GM18873 (cell line): ENCODE measurements at regions not wholly inside any gene's neighbourhood (a gene's known extent, or its start where the extent isn't known, plus 50 kb on each side); places are given as distances from the start of the nearest gene placed in this dataset.
"Not testable (repeated sequence)": the region's sequence is repeated elsewhere in the genome, so short reads cannot be mapped to it uniquely, and the experiment has no call there.

Experiments
- ATAC-seq: cut with Tn5 transposase; IDR thresholded peaks from one replicate; pipeline ENCODE4 v1.9.1; 2021; ENCODE audit warnings: mild to moderate bottlenecking, moderate library complexity, moderate number of reproducible peaks; ENCODE audit not compliant: unreplicated experiment, low FRiP score

DNA sequence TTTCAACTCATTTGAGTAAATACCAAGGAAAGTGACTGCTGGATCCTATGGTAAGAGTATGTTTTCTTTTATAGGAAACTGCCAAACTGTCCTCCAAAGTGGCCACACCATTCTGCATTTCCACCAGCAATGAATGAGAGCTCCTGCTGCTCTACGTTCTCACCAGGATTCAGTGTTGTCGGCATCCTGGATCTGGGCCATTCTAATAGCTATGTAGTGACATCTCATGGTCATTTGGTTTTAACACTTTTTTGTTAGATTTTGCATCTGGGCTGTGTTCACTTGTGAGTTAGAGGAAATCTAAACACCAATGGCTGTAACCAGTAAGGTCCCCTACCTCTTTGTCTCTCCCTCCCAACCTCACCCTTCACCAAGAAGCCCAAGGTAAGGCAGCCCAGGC lies 115.9 kb downstream of the ATPSCKMT start:
- ATAC-seq, result no peak

DNA sequence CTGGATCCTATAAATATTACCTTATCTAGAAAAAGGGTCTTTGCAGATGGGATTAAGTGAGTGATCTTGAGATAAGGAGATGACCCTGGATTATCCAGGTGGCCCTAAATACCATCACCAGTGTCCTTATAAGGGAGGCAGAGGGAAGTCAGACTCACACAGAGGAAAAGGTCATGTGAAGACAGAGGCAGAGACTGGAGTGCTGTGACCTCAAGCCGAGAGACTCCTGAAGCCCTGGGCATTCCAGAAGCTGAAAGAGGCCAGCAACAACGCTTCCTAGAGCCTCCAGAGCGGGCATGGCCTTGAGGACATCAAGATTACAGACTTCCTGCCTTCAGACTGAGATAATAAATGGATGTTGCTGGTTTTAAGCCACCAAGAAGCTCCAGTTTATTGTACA lies 118.8 kb downstream of the ATPSCKMT start:
- ATAC-seq, result no peak

DNA sequence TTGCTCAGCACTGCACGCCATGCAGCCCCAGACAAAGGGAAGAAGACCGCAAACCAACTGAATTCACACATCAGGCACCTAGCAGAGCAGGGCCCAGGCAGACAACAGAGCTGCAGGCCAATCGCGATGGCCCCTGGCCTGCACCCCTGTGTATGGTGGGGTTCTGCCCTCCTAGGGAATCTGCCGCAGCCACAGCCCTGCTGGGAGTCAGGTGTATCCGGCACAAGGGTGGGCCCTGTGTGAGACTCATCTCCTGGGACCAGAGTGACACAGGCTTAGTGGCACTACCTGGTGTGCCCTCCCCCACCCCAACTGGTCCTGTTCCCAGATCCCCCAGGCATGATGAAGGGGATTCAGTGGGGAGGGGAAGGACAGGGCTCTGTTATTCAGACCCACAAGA lies 122.8 kb downstream of the ATPSCKMT start:
- no peak for ATAC-seq

DNA sequence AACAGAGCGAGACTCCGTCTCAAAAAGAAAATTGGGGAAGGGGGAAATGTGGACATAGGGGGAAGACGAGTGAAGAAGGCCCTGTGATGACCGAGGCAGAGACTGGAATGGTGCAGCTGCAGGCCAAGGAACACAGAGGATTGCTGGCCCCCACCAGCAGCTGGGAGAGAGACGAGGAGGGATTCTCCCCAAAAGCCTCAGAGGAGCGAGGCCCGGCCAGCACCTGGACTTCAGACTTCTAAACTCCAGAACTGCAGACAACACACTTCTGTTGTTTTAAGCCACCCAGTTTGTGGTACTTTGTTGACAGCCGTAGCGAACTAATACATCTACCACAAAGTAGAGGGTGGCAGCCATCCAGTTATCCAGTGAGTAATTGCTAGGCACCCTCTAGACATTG lies 124.6 kb downstream of the ATPSCKMT start:
- no peak for ATAC-seq

DNA sequence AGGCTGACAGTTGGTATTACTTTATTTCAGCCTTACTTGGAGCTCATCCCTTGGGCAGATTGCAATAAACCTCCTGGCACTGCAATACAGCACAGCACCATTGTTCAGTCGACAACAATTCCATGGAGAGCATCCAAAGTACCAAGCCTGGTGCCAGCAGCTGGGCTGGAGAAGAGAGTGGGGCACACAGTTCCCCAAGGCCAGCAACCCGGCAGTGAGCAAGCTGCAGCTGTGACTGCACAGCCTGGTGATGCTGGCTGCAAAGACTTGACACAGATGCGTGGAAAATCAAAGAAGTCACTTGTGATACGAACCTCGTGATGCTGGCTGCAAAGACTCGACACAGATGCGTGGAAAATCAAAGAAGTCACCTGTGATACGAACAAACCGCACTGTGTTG lies 125.4 kb downstream of the ATPSCKMT start:
- no peak for ATAC-seq

DNA sequence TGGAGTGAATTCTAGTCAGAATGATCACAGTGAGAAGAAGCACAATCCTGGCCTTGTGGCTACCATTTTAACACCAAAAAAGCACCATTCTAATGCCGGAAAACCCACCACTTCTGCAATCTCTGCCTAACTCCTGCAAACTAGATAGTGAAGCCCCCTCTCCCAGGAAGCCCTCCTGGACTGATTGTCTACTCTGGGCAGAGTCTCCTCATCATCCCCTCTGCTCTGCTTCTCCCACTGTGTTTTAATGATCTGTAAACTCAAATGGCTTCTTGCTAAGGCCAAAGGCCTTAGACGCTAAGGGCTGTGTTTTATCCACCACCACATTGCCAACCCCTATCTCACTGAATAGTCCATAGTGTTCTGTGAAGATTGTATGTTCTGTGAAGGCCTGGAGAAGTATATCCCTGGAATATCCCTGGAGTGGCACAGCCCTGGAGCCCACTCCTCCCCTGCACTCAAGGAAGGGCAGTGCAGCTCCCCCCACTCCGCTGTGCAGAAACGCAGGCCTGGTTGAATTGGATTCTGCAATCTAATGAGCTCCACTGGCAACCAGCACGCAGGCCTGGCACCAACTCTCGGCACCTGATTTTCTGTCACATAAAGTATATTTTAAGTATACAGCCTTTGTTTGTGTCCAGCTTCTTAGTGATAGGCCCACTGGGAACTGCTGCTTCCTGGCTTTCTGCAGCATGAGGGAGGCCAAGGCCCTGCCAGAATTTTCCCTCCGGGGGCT lies 126.3 kb downstream of the ATPSCKMT start:
- no peak for ATAC-seq

DNA sequence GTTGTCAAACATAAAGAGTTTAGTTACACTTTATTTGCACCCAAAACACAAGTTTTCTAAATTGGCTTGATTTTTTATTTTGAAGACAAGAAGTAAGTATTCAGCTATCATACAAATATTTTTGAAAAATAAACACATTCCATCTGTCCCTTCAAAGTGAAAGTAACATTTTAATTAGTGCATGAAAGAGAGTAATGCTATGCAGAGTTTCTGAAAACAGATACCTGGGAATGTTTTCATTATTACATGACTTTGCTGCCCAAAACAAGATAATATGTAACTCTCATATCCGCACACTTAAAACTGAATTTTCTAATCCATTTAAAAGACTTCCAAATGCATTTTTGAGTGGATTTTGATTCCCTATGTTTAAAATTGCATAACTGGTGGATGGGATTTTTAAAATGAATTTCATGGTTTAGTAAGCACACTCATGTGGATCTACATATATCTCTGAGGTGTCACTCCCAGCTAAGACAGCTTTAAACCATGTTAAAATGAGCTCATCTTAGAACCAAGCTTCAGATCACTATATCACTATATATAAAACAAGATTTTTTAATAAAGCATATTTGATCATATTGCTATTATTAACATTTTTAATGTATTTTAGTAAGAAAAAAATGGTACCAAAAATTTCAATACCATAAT lies 127.5 kb downstream of the ATPSCKMT start:
- ATAC-seq, result no peak

DNA sequence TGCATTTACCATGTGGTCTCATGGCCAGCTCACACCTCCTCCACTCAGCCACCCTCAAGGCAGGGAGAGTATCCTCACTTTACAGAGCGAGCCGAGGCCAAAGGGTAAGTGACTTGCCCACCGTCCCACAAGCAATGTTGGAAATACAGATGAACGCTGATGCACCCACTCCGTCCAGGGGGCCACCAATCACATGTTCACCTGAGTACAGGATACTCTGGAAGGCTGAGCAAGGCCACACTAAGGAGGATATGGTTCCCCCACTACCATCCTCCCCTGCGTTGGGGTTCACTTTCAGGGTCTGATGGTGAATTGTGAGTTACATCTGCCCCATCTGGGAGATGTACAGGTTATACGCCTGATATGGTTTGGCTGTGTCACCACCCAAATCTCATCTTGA lies 128.8 kb downstream of the ATPSCKMT start:
- ATAC-seq, result no peak

DNA sequence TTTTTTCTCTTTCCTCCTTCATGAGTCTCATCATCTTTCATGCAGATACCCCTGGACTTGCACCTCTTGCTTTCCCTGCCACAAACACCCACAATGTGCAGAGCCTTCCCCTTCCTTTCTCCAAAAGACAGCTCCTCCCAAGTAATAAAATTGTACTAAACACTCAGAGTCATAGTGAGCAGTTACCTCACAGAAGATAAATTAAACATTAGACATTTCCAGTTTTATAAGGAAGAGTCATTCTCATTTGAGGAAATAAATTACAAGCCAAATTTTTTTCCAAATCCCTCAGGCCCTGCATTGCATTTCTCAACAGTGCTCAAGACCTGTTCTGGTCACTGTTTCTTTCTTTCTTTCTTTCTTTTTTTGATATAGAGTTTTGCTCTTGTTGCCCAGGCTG lies 131.5 kb downstream of the ATPSCKMT start:
- ATAC-seq, result no peak

DNA sequence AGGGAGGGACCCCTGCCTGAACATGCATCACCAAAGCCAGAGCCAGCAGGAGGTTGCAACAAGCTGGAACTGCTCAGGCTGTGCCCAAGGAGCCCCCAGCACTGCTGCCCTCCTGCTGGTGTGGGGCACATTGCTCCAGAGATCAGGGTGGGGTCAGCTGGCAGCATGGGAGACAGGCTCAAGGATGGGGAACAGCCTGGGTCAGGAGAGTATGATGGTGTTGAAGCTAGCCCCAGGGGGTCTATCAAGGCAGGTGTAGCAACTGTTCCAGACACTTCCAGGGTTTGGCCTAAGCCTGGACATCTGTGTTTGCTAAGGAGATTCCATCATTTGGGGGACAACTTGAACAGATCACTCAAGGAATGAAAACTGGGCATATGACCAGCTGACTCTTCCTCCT lies 133.1 kb downstream of the ATPSCKMT start:
- ATAC-seq, result no peak

DNA sequence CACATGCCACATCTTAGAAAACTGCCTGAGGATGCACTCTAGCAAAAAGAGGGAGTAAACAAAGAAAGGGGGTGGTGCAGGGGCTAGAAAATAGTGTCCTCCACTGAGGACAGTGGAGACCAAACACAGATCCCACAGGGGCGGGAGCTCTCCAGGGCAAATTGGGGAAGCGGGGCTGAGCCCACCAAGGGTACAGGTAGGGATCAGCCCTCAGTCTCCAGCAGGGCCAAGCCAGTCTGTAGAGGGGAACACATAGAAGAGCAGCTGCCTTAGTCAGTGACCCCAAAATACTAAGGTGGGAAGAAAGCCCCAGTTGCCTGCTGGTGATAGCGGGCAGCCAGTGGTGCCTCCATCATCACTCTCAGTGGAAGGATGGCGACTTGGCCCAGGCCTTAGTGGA lies 134.0 kb downstream of the ATPSCKMT start:
- ATAC-seq, result no peak

DNA sequence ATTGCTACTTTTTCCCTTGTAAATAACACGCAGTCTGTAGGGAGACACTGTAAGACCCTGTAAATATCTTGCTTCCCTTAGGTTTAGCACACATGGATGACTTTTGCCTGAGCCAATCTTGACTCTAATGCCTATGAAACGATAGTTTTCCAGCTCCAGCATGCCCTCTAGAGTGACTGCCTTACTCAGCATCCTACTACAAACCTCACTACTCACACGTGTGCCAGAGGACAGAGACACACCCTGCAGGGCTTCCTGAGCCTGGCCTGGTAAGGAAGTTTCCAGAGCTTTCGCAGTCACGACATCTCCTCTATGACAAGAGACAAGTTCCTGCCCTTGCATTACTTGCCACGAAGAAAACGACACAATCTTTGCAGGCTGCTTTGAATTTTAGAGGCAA lies 138.1 kb downstream of the ATPSCKMT start:
- ATAC-seq, result no peak

DNA sequence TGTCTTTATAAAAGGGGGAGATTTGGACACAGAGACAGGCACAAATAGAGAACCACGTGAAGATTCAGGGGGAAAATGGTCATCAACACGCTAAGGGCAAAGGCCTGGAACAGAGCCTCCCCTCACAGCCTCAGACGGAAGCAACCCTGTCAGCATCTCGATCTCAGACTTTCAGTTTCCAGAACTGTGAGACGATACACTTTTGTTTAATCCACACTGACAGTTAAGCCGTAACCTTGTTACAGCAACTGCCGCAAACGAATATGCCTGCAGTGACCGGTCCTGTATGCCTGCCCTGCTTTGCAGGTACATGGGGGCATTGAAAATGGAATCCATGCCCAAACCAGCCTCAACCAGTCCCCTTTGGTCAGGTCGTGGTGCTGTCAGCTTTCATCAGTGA lies 139.5 kb downstream of the ATPSCKMT start:
- ATAC-seq, result no peak

DNA sequence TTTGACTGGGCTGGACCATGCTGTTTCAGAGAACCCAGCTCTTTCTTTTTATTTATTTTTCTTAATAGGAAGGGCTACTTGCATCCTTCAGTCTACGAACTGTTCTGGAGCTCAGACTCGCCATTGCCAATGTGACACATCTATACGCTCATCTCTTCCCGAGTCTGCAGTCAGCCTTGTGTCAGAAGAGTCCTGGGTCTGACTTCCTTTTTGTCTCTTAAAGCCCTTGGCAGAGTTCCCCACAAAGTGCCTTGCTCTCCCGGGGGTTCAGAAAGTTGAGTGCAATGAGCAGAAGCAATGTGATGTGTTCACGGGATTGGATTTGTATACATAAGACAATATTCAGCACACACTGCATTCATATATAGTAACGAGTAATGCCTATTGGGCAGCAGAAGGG lies 140.4 kb downstream of the ATPSCKMT start:
- ATAC-seq, result no peak

DNA sequence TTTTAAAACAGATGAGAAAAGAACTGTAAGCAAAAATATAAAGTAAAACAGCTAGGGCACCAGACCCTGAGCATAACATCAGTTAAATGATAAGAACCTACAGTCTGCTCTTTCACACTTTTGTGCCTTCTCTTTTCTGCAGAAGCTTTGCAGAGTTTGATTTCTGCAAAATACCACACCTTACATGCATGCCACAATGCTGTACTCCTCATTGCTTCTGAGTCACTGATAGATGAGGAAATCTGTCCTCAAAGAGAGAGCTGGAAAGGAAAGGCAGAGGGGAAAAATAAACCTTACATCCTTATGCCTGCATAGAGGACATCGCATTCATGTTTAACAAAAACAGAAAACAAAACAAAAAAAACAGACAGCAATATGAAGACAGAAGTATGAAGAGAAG lies 142.9 kb downstream of the ATPSCKMT start:
- ATAC-seq, result no peak

DNA sequence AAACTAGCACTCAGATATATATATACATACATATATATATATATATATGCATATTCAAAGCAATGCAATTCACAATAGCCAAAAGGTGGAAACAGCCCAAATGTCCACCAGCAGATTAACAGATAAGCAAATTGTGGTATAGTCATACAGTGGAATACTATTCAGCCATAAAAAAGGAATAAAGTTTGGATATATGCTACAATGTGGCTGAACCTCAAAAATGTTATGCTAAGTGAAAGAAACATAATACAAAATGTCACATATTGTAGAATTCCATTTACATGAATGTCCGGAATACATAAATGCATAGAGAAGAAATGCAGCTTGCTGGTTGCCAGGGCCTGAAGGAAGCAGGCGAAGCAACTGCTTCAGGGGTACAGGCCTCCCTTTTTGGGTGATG lies 143.4 kb downstream of the ATPSCKMT start:
- no peak for ATAC-seq

DNA sequence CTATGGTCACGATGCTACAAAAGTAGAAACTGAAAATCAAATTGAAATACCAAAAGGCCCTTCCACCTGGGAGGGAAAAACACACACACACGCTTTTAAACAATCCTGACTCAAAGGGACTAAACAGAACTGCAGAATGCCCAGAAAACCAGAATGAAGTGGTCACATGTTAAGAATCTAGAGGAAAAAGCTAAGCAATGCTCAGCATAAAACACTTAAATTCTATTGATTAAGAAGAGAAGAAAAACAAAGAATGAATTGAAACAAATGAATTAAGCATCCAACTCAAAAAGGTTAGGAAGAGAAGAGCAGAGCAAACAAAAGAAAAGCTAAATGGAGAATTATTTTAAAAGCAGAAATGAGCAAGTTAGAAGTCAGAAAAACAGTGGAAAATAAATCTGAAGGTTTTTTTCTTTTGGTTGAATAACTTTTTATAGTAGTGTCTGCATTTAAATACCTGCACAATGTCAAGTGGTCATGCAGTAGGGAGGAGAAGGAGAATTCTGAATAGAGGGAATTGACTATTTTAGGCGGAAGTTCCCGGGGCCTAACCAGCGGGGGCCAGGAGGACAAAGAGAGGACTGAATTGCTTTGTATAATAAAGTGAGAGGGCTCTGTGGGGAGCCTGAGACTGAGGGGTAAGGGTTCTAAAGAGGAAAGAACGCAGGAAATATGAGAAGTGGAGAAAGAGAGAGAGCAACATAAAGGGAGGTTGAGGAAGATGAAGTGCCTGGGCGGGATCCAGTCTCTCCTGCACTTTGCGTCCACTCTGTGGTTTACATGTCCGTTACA lies 146.8 kb downstream of the ATPSCKMT start:
- ATAC-seq, result no peak

DNA sequence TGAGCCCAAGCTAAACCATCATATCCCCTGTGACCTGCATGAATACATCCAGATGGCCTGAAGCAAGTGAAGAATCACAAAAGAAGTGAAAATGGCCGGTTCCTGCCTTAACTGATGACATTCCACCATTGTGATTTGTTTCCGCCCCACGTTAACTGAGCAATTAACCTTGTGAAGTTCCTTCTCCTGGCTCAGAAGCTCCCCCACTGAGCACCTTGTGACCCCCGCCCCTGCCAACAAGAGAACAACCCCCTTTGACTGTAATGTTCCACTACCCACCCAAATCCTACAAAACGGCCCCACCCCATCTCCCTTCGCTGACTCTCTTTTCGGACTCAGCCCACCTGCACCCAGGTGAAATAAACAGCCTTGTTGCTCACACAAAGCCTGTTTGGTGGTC lies 147.5 kb downstream of the ATPSCKMT start:
- ATAC-seq, result not testable (repeated sequence)

DNA sequence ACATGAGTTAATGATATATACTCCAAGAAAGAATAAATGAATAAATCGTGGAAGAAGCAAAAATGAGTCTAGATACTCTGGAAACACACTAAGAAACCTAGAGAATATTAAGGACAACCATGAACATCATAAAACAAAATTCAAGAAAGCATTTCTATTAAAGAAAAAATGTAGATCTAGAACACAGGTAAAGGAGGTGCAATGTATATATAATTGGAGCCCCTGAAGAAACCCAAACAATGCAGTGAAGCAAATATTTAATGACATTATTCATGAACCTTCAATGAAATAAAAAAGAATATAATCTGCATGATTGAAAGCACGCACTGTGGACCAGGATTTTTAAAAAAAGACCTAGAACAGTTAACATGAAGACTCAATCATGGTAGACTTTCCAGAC lies 150.1 kb downstream of the ATPSCKMT start:
- no peak for ATAC-seq

DNA sequence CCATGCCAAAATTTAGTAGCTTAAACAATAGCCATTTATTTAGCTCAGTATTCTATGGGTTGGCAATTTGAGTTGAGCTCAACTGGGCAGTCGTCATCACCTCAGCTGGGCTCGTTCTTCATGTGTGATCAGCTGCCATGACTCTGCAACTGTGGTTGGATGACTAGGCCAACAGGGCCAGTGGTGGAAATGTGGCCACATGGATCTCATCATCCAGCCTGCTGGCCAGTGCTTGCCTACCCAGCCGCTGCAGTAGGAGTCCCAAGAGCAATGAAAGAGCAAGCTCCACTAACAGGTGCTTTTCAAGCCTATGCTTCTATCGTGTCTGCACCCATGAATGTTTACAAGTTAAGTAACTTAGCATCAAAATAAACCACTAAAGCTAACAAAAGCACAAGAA lies 158.0 kb downstream of the ATPSCKMT start:
- no peak for ATAC-seq

DNA sequence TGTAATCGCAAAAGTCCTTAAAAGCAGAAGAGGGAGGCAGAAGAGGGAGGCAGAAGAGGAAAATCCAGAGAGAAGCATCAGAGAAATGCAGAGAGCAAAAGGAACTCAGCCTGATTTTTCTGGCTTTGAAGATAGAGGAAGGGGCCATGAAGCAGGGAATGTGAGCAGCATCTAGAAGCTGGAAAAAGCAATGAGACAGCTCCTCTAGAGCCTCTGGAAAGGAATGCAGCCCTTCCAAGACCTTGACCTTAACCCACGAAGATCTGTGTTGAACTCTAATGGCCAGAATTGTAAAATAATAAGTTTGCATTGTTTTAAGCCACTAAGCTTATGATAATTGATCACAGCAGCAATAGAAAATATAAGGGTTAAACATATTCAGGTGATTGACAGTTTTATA lies 159.6 kb downstream of the ATPSCKMT start:
- no peak for ATAC-seq

DNA sequence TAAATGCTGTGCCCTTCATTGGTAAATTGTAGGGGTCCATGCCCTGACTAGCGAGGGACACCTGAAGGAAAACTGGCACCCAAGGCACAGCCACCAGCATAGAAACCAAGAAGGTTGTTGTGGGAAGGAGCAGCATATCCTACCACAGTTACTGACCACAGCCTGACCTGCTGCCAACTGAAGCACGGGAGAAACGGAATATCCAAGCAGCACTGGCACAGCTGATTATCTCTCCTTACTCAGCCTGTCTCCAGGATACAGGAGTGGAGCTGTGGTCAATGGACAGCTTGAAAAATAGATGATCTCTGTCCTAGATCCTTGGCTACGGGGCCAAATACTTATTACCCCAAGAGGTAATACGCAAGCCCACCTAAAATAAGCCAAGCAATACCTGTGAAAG lies 164.5 kb downstream of the ATPSCKMT start:
- no peak for ATAC-seq
